ENCODE measurements at regions not wholly inside any gene's neighbourhood (a gene's known extent, or its start where the extent isn't known, plus 50 kb on each side); places are given as distances from the start of the nearest gene placed in this dataset.

DNA sequence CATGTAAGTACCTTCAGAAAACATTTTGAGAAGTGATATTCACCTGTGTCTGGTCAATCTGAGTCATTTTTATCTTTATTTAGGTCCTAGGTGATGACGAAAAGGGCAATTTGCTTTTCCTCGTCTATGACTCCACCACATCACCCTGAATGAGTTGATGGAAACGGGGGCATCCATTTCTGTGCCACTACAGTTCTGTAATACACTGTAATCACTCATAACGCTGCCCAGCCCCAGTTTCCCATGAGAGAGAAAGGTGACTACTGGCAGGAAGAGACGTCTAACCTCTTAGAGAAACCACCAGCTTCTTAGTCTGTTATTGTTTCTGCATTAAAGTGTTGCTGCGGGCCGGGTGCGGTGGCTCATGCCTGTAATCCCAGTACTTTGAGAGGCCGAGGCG, 205.3 kb upstream of the MKLN1 start:
- H3K4me3 ChIP-seq (ENCODE audit: control insufficient read depth in 1 of 7, extremely low read depth in 1 of 7, insufficient read depth in 4 of 7, low read depth in 2 of 7, low read length in 6 of 7): no peak overlapping the region
- no peak for DNase-seq
- POLR2A ChIA-PET: no interaction called here
- 100% methylated on average over 4 of the region's 10 CpGs for WGBS (ENCODE audit: insufficient coverage)
- H3K9me3 ChIP-seq (ENCODE audit: control extremely low read depth in 1 of 5, control insufficient read depth in 4 of 5, insufficient read depth in 2 of 5, low read depth in 1 of 5, low read length in 4 of 5): peaks cover 0 to 11% (median 6%) of the 10 kb centered on the region in 5 experiments
- H3K36me3 ChIP-seq (ENCODE audit: control insufficient read depth in 4 of 4, insufficient read depth in 4 of 4, low read length in 3 of 4): no peaks in the 10 kb centered on the region
- H3K27ac ChIP-seq (ENCODE audit: insufficient read depth in 1 of 2, low read depth in 1 of 2, low read length in 2 of 2, poor library complexity in 1 of 2, severe bottlenecking in 2 of 2): no peak overlapping the region
- CTCF ChIA-PET: interaction anchor here (1.0 kb wide), 1 partner anchor 9 kb away, joined by 4 read pairs; no protein-coding TSS in a partner anchor
- H3K4me1 ChIP-seq (ENCODE audit: control extremely low read depth in 1 of 4, control insufficient read depth in 4 of 4, insufficient read depth in 4 of 4, low read length in 3 of 4): no peaks in the 10 kb centered on the region
- no peaks in the 10 kb centered on the region for H3K27me3 ChIP-seq (replicated peaks in 2 of 5; ENCODE audit: control insufficient read depth in 4 of 5, insufficient read depth in 5 of 5, low read length in 4 of 5)

DNA sequence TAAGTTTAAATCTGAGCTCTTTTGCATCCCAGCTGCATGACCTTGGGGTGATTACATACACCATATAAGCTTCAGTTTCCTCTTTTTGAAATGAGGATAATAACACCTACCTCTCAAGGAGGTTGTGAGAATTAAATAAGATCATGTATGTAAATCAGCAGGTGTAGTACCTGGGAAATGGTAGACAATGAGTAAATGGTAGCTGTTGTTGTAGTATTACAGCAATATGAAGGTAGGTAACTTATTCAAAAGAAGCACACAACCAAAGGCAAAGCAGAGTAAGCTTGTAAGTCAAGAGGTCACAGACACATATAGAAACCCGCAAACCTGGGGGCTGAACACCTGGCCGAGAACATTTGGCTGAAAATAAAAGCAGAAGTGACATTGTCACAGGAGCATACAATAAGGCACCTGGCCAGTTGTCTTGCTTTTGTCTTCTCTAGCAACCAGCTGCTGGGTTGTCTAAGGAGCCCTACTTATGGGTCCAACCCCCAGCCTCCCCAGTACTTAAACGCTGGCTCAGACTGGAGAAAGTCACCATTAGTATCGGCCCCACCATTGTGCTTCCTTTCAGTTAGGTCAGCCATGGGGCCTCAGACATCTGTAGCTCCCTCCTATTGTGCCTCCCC, 203.6 kb upstream of the MKLN1 start:
- H3K36me3 ChIP-seq (ENCODE audit: control insufficient read depth in 4 of 4, insufficient read depth in 4 of 4, low read length in 3 of 4): no peaks in the 10 kb centered on the region
- H3K4me3 ChIP-seq (ENCODE audit: control insufficient read depth in 1 of 7, extremely low read depth in 1 of 7, insufficient read depth in 4 of 7, low read depth in 2 of 7, low read length in 6 of 7): no peak overlapping the region
- POLR2A ChIA-PET: no interaction called here
- CTCF ChIA-PET: interaction anchor here (1.3 to 1.4 kb wide), 2 partner anchors 10 to 12 kb away, joined by 3 read pairs; no protein-coding TSS in a partner anchor
- H3K9me3 ChIP-seq (ENCODE audit: control extremely low read depth in 1 of 5, control insufficient read depth in 4 of 5, insufficient read depth in 2 of 5, low read depth in 1 of 5, low read length in 4 of 5): peaks cover 0 to 8% (median 5%) of the 10 kb centered on the region in 5 experiments
- H3K4me1 ChIP-seq (ENCODE audit: control extremely low read depth in 1 of 4, control insufficient read depth in 4 of 4, insufficient read depth in 4 of 4, low read length in 3 of 4): no peaks in the 10 kb centered on the region
- peak in 1 of 3 donors; percentile 45 for DNase-seq
- H3K27me3 ChIP-seq (replicated peaks in 2 of 5; ENCODE audit: control insufficient read depth in 4 of 5, insufficient read depth in 5 of 5, low read length in 4 of 5): no peaks in the 10 kb centered on the region
- 93% methylated on average over 4 of the region's 4 CpGs for WGBS (ENCODE audit: insufficient coverage)
- H3K27ac ChIP-seq (ENCODE audit: insufficient read depth in 1 of 2, low read depth in 1 of 2, low read length in 2 of 2, poor library complexity in 1 of 2, severe bottlenecking in 2 of 2): no peak overlapping the region

DNA sequence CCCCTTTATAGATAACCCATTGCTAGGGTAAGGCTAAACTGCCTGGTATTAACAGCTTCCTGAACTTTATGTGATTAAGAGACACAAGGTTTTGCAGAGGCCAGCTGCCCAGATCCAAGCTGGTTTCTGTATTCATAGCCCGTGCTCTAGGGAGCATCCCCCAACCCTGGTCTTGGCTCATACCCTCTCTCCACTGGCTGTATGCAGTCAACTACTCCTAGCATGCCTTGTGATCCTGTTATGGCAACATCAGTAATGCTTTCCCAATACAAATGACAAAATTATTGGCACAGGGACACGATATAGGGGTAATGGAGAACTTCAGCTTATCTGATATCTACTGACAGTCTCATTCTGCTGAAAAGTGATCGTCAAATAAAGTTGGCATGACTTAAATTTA, 202.8 kb upstream of the MKLN1 start:
- H3K27me3 ChIP-seq (replicated peaks in 2 of 5; ENCODE audit: control insufficient read depth in 4 of 5, insufficient read depth in 5 of 5, low read length in 4 of 5): no peaks in the 10 kb centered on the region
- no peak overlapping the region for H3K4me3 ChIP-seq (ENCODE audit: control insufficient read depth in 1 of 7, extremely low read depth in 1 of 7, insufficient read depth in 4 of 7, low read depth in 2 of 7, low read length in 6 of 7)
- ChIA-PET CTCF (no interaction called here), POLR2A (interaction anchor here (0.6 kb wide), 1 partner anchor 68 kb away, joined by 5 read pairs; no protein-coding TSS in a partner anchor)
- H3K36me3 ChIP-seq (ENCODE audit: control insufficient read depth in 4 of 4, insufficient read depth in 4 of 4, low read length in 3 of 4): no peaks in the 10 kb centered on the region
- no peaks in the 10 kb centered on the region for H3K4me1 ChIP-seq (ENCODE audit: control extremely low read depth in 1 of 4, control insufficient read depth in 4 of 4, insufficient read depth in 4 of 4, low read length in 3 of 4)
- H3K27ac ChIP-seq (ENCODE audit: insufficient read depth in 1 of 2, low read depth in 1 of 2, low read length in 2 of 2, poor library complexity in 1 of 2, severe bottlenecking in 2 of 2): no peak overlapping the region
- WGBS (ENCODE audit: insufficient coverage): 94% methylated on average over 3 of the region's 3 CpGs
- no peak for DNase-seq
- H3K9me3 ChIP-seq (ENCODE audit: control extremely low read depth in 1 of 5, control insufficient read depth in 4 of 5, insufficient read depth in 2 of 5, low read depth in 1 of 5, low read length in 4 of 5): no peaks in the 10 kb centered on the region

- DNase-seq: no peak
- Histone ChIP-seq H3K27ac (ENCODE audit: insufficient read depth in 1 of 2, low read depth in 1 of 2, low read length in 2 of 2, poor library complexity in 1 of 2, severe bottlenecking in 2 of 2) (no peak overlapping the region), H3K9me3 (ENCODE audit: control extremely low read depth in 1 of 5, control insufficient read depth in 4 of 5, insufficient read depth in 2 of 5, low read depth in 1 of 5, low read length in 4 of 5) (no peaks in the 10 kb centered on the region), H3K4me3 (ENCODE audit: control insufficient read depth in 1 of 7, extremely low read depth in 1 of 7, insufficient read depth in 4 of 7, low read depth in 2 of 7, low read length in 6 of 7) (no peak overlapping the region), H3K27me3 (replicated peaks in 2 of 5; ENCODE audit: control insufficient read depth in 4 of 5, insufficient read depth in 5 of 5, low read length in 4 of 5) (no peaks in the 10 kb centered on the region), H3K4me1 (ENCODE audit: control extremely low read depth in 1 of 4, control insufficient read depth in 4 of 4, insufficient read depth in 4 of 4, low read length in 3 of 4) (no peaks in the 10 kb centered on the region), H3K36me3 (ENCODE audit: control insufficient read depth in 4 of 4, insufficient read depth in 4 of 4, low read length in 3 of 4) (no peaks in the 10 kb centered on the region)
- CTCF ChIA-PET: interaction anchor here (1.0 to 1.2 kb wide), 2 partner anchors 46 to 64 kb away, joined by 3 read pairs; no protein-coding TSS in a partner anchor
- WGBS (ENCODE audit: insufficient coverage): no CpG with 5 or more reads among the region's 4 CpGs
- POLR2A ChIA-PET: no interaction called here
These were observed 197.4 kb upstream of the MKLN1 start for GRCh38 chr7:131130324-131130723.

- Histone ChIP-seq H3K4me3 (ENCODE audit: control insufficient read depth in 1 of 7, extremely low read depth in 1 of 7, insufficient read depth in 4 of 7, low read depth in 2 of 7, low read length in 6 of 7) (no peak overlapping the region), H3K27me3 (replicated peaks in 2 of 5; ENCODE audit: control insufficient read depth in 4 of 5, insufficient read depth in 5 of 5, low read length in 4 of 5) (no peaks in the 10 kb centered on the region), H3K9me3 (ENCODE audit: control extremely low read depth in 1 of 5, control insufficient read depth in 4 of 5, insufficient read depth in 2 of 5, low read depth in 1 of 5, low read length in 4 of 5) (no peaks in the 10 kb centered on the region), H3K27ac (ENCODE audit: insufficient read depth in 1 of 2, low read depth in 1 of 2, low read length in 2 of 2, poor library complexity in 1 of 2, severe bottlenecking in 2 of 2) (no peak overlapping the region), H3K4me1 (ENCODE audit: control extremely low read depth in 1 of 4, control insufficient read depth in 4 of 4, insufficient read depth in 4 of 4, low read length in 3 of 4) (no peaks in the 10 kb centered on the region), H3K36me3 (ENCODE audit: control insufficient read depth in 4 of 4, insufficient read depth in 4 of 4, low read length in 3 of 4) (no peaks in the 10 kb centered on the region)
- DNase-seq: no peak
- POLR2A ChIA-PET: no interaction called here
- 96% methylated on average over 4 of the region's 6 CpGs for WGBS (ENCODE audit: insufficient coverage)
- CTCF ChIA-PET: interaction anchor here (1.0 to 1.2 kb wide), 2 partner anchors 45 to 63 kb away, joined by 3 read pairs; no protein-coding TSS in a partner anchor
These were observed 196.5 kb upstream of the MKLN1 start for GRCh38 chr7:131131012-131131745.

GRCh38 chr7:131131746-131132431, 195.8 kb upstream of the MKLN1 start:
- no peak overlapping the region for H3K4me3 ChIP-seq (ENCODE audit: control insufficient read depth in 1 of 7, extremely low read depth in 1 of 7, insufficient read depth in 4 of 7, low read depth in 2 of 7, low read length in 6 of 7)
- no peaks in the 10 kb centered on the region for H3K4me1 ChIP-seq (ENCODE audit: control extremely low read depth in 1 of 4, control insufficient read depth in 4 of 4, insufficient read depth in 4 of 4, low read length in 3 of 4)
- WGBS (ENCODE audit: insufficient coverage): 90% methylated on average over 1 of the region's 3 CpGs
- H3K27ac ChIP-seq (ENCODE audit: insufficient read depth in 1 of 2, low read depth in 1 of 2, low read length in 2 of 2, poor library complexity in 1 of 2, severe bottlenecking in 2 of 2): no peak overlapping the region
- no peaks in the 10 kb centered on the region for H3K36me3 ChIP-seq (ENCODE audit: control insufficient read depth in 4 of 4, insufficient read depth in 4 of 4, low read length in 3 of 4)
- no peaks in the 10 kb centered on the region for H3K27me3 ChIP-seq (replicated peaks in 2 of 5; ENCODE audit: control insufficient read depth in 4 of 5, insufficient read depth in 5 of 5, low read length in 4 of 5)
- POLR2A ChIA-PET: no interaction called here
- DNase-seq: peak in 1 of 3 donors; percentile 18
- CTCF ChIA-PET: no interaction called here
- H3K9me3 ChIP-seq (ENCODE audit: control extremely low read depth in 1 of 5, control insufficient read depth in 4 of 5, insufficient read depth in 2 of 5, low read depth in 1 of 5, low read length in 4 of 5): no peaks in the 10 kb centered on the region

GRCh38 chr7:131139462-131139861, 188.2 kb upstream of the MKLN1 start:
- Histone ChIP-seq H3K4me3 (ENCODE audit: control insufficient read depth in 1 of 7, extremely low read depth in 1 of 7, insufficient read depth in 4 of 7, low read depth in 2 of 7, low read length in 6 of 7) (no peak overlapping the region), H3K27me3 (replicated peaks in 2 of 5; ENCODE audit: control insufficient read depth in 4 of 5, insufficient read depth in 5 of 5, low read length in 4 of 5) (no peaks in the 10 kb centered on the region), H3K9me3 (ENCODE audit: control extremely low read depth in 1 of 5, control insufficient read depth in 4 of 5, insufficient read depth in 2 of 5, low read depth in 1 of 5, low read length in 4 of 5) (peaks cover 0 to 9% (median 0%) of the 10 kb centered on the region in 5 experiments), H3K4me1 (ENCODE audit: control extremely low read depth in 1 of 4, control insufficient read depth in 4 of 4, insufficient read depth in 4 of 4, low read length in 3 of 4) (no peaks in the 10 kb centered on the region), H3K36me3 (ENCODE audit: control insufficient read depth in 4 of 4, insufficient read depth in 4 of 4, low read length in 3 of 4) (no peaks in the 10 kb centered on the region), H3K27ac (ENCODE audit: insufficient read depth in 1 of 2, low read depth in 1 of 2, low read length in 2 of 2, poor library complexity in 1 of 2, severe bottlenecking in 2 of 2) (no peak overlapping the region)
- POLR2A ChIA-PET: no interaction called here
- CTCF ChIA-PET: no interaction called here
- DNase-seq: no peak
